SK-N-SH (cell line): ENCODE measurements at regions not wholly inside any gene's neighbourhood (a gene's known extent, or its start where the extent isn't known, plus 50 kb on each side); places are given as distances from the start of the nearest gene placed in this dataset.

Experiments
- CHD2 ChIP-seq: fragments of 150-350 bp; IDR thresholded peaks from 2 replicates; pipeline ENCODE4 v1.6.1; 2018; ENCODE audit warnings: low read length; ENCODE audit not compliant: partially characterized antibody
- EP300 ChIP-seq, 2 experiments: IDR thresholded peaks; 2 replicates each; pipeline versions ENCODE4 v1.4.0 to v1.6.1; 2012; ENCODE audit warnings: borderline replicate concordance in 1 of 2, low read depth in 1 of 2, low read length in 1 of 2
- FOXJ3 ChIP-seq: sonication (generic); formaldehyde crosslinking; IDR thresholded peaks from 2 replicates; pipeline ENCODE4 v1.5.1; 2020; ENCODE audit warnings: mild to moderate bottlenecking, missing genetic modification reagents
- JUND ChIP-seq: IDR thresholded peaks from 2 replicates; pipeline ENCODE4 v1.4.0; 2012
- NFIC ChIP-seq: IDR thresholded peaks from 2 replicates; pipeline ENCODE4 v1.4.0; 2012; ENCODE audit warnings: borderline replicate concordance
- NRF1 ChIP-seq: IDR thresholded peaks from 2 replicates; pipeline ENCODE4 v1.6.1; 2012; ENCODE audit warnings: low read depth, mild to moderate bottlenecking, low read length
- POLR2AphosphoS5 ChIP-seq: IDR thresholded peaks from 2 replicates; pipeline ENCODE4 v1.6.1; 2012; ENCODE audit warnings: low read depth, low read length
- REST ChIP-seq: IDR thresholded peaks from 2 replicates; pipeline ENCODE4 v1.6.1; 2012; ENCODE audit warnings: mild to moderate bottlenecking, low read depth, low read length, moderate library complexity
- SMC3 ChIP-seq: IDR thresholded peaks from 2 replicates; pipeline ENCODE4 v1.6.1; 2012; ENCODE audit warnings: low read depth, low read length, improper control_type of control experiment
- TAF1 ChIP-seq: IDR thresholded peaks from 2 replicates; pipeline ENCODE4 v1.6.1; 2012; ENCODE audit warnings: low read depth, mild to moderate bottlenecking, low read length, moderate library complexity, borderline replicate concordance
- YY1 ChIP-seq: IDR thresholded peaks from 2 replicates; pipeline ENCODE4 v1.4.0; 2012; ENCODE audit warnings: low read depth, mild to moderate bottlenecking
- TF ChIP-seq, protein P1 (sequence below): fragments of 200-600 bp; sonication (generic); IDR thresholded peaks from 2 replicates; pipeline ENCODE4 v1.6.1; 2017; ENCODE audit warnings: antibody characterized with exemption, mild to moderate bottlenecking, moderate library complexity
- TF ChIP-seq, protein P2 (sequence below): IDR thresholded peaks from 2 replicates; pipeline ENCODE4 v1.4.0; 2012; ENCODE audit warnings: low read depth, borderline replicate concordance
- TF ChIP-seq, protein P3 (sequence below): IDR thresholded peaks from 2 replicates; pipeline ENCODE4; 2012

- TF ChIP-seq, protein P1, sequence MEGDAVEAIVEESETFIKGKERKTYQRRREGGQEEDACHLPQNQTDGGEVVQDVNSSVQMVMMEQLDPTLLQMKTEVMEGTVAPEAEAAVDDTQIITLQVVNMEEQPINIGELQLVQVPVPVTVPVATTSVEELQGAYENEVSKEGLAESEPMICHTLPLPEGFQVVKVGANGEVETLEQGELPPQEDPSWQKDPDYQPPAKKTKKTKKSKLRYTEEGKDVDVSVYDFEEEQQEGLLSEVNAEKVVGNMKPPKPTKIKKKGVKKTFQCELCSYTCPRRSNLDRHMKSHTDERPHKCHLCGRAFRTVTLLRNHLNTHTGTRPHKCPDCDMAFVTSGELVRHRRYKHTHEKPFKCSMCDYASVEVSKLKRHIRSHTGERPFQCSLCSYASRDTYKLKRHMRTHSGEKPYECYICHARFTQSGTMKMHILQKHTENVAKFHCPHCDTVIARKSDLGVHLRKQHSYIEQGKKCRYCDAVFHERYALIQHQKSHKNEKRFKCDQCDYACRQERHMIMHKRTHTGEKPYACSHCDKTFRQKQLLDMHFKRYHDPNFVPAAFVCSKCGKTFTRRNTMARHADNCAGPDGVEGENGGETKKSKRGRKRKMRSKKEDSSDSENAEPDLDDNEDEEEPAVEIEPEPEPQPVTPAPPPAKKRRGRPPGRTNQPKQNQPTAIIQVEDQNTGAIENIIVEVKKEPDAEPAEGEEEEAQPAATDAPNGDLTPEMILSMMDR, result no peak
- TF ChIP-seq CHD2 (no peak), YY1 (no peak), FOXJ3 (CRISPR knock-in tag) (no peak), JUND (no peak), NRF1 (no peak), EP300 (IDR thresholded peaks at IDR 0.05; ENCODE audit: borderline replicate concordance in 1 of 2, low read depth in 1 of 2, low read length in 1 of 2) (no peak), TAF1 (no peak), REST (no peak), POLR2AphosphoS5 (no peak), NFIC (no peak), SMC3 (no peak)
- TF ChIP-seq, protein P2, sequence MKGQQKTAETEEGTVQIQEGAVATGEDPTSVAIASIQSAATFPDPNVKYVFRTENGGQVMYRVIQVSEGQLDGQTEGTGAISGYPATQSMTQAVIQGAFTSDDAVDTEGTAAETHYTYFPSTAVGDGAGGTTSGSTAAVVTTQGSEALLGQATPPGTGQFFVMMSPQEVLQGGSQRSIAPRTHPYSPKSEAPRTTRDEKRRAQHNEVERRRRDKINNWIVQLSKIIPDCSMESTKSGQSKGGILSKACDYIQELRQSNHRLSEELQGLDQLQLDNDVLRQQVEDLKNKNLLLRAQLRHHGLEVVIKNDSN, result no peak
- TF ChIP-seq, protein P3, sequence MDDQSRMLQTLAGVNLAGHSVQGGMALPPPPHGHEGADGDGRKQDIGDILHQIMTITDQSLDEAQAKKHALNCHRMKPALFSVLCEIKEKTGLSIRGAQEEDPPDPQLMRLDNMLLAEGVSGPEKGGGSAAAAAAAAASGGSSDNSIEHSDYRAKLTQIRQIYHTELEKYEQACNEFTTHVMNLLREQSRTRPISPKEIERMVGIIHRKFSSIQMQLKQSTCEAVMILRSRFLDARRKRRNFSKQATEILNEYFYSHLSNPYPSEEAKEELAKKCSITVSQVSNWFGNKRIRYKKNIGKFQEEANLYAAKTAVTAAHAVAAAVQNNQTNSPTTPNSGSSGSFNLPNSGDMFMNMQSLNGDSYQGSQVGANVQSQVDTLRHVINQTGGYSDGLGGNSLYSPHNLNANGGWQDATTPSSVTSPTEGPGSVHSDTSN, result no peak
These were observed 225.9 kb upstream of the LRRN1 start for GRCh38 chr3:3573341-3573740.
